ENCODE measurements at regions not wholly inside any gene's neighbourhood (a gene's known extent, or its start where the extent isn't known, plus 50 kb on each side); places are given as distances from the start of the nearest gene placed in this dataset.

GRCh38 chr4:185987961-185988627 is 80.9 kb upstream of the TLR3 start:
- peak; percentile 29 to 30 for DNase-seq (ENCODE audit: low read depth in 2 of 2)

- DNase-seq (ENCODE audit: low read depth in 2 of 2): no peak
Measured at GRCh38 chr4:185991770-185992169, 77.2 kb upstream of the TLR3 start.

DNA sequence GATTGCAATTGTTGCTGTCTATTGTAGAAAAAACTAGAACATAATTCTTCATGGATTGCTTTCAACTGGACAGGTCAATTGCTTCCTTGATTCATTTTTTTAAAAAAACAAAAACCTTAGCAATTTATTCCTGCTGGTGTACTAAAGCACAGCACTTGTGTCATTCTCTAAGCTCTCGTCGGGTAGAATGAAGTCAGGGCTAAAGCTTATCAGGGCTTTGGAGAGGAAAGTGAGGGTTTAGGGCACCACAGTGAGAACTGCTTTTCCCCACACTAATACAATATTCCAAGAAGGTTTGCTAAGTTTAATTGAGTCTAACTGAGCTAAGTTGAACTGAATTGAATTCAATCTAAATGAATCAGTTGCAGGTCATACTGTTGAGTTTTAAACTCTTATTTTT is 76.4 kb upstream of the TLR3 start:
- DNase-seq (ENCODE audit: low read depth in 2 of 2): no peak

DNA sequence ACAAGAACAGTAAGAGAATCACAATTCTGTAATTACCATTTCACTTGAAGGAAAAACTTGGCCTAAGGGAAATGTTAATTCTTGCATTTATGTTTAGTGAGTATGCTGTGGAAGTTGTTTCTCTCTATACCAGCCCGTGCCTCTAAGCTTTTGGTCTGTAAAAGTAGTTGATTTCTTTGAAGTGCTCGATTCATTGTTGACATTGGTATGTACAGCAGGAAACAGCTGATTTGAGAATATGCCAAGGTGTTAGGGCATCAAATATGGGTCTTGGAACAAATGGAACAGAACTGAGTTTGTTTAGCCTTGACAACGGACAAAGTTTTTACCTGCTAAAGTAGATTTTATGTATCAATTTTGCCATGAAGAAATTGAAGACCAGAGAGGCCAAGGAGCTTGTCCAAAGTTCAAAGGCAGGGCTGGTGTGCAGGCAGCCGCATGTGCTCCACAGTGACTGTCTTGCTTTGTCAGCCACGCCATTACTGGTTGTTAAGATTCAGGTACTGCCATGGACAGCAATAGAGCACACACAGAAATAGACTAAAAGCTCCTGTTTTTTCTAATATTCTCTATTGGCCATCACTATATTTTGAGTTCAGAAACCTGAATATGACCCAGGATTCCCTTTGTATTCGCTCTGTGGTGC is 75.5 kb upstream of the TLR3 start:
- DNase-seq (ENCODE audit: low read depth in 2 of 2): no peak

DNA sequence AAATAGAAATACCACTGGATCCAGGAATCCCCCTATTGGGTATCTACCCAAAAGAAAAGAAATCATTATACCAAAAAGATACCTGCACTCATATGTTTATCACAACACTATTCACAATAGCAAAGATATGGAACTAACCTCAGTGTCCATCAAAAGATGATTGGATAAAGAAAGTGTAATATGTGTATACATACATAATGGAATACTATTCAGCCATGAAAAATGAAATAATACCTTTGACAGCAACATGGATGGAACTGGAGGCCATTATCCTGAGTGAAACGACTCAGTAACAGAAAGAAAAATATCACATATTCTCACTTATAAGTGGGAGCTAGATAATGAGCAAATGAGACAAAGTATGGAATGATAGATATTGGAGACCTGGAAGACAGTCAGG is 74.2 kb upstream of the TLR3 start:
- no peak for DNase-seq (ENCODE audit: low read depth in 2 of 2)

- DNase-seq (ENCODE audit: low read depth in 2 of 2): no peak
Measured at GRCh38 chr4:185995665-185996064, 73.3 kb upstream of the TLR3 start.

DNA sequence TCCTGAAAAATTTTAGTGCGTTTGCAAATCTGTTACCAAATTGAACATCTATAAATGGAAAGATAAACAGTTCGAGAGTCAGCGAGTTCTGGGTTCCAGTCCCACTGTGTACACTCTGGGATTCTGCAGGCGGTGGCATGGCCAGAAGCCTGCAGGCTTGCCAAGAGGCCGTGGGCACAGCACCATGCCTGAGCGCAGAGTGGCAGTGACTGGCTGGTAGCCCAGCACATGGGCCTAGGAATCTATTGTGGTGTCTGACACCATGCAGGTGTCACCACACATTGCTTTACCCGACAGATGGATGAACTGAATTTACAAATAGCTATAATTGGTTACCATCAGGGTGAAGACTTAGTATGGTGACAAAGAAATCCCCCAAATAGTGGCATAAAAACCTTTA is 71.7 kb upstream of the TLR3 start:
- no peak for DNase-seq (ENCODE audit: low read depth in 2 of 2)

- no peak for DNase-seq (ENCODE audit: low read depth in 2 of 2)
Measured at GRCh38 chr4:185998791-185999190, 70.2 kb upstream of the TLR3 start.

DNA sequence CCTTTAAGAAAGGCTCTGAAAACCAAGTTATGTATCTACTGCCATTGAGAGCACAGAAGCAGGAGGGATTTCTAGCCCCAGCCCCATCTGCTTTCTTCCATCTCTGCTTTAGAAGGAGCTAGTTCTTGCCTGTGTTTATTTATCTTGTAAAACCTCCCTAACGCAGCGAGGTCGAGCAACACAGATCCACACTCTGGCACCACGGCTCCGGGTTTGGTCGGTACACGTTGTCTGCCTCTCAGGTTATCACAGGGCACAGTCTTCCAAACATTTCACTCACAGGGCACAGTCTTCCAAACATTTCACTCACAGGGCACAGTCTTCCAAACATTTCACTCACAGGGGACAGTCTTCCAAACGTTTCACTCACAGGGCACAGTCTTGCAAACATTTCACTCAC is 69.7 kb upstream of the TLR3 start:
- no peak for DNase-seq (ENCODE audit: low read depth in 2 of 2)

- no peak for DNase-seq (ENCODE audit: low read depth in 2 of 2)
Measured at GRCh38 chr4:186002853-186003252, 66.1 kb upstream of the TLR3 start.

GRCh38 chr4:186003746-186004145 is 65.2 kb upstream of the TLR3 start:
- no peak for DNase-seq (ENCODE audit: low read depth in 2 of 2)

DNA sequence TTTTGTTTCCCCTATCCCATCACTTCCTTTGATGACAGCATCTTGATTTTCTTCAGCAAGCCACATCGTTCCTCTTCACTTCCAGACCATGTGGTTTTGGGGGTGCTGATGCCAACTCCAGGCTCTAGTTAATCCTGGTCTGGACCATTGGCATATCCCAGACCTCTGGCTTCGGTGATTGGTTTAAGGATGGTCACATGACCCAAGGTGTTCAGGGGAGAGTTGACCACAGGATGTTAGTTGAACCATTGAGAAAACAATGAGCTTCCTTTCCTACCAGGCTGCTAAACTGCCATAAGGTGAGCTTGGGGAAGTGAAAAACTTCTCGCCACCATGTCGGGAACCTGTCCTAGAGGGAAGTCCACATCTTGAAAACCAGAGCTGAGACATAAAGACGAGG is 60.9 kb upstream of the TLR3 start:
- no peak for DNase-seq (ENCODE audit: low read depth in 2 of 2)

- DNase-seq (ENCODE audit: low read depth in 2 of 2): no peak
Measured at GRCh38 chr4:186009976-186010375, 59.0 kb upstream of the TLR3 start.

DNA sequence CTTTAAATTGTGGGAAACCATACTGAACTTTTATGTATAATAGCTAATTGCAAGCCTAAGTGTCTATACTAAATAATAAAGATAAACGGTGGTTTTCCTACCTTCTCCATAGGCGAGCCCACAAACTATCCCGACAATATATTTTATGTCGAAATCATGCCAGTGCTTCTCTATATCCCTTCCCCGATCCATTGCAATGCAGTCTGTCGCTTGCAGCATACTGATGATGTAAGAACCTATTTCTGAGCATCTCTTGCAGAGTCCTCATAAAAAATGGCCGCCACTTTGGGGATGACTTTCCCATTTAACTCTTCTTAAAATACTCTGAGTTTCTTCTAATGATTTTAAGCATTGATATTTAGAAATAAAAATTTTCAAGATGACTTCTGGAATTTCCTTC is 58.1 kb upstream of the TLR3 start:
- no peak for DNase-seq (ENCODE audit: low read depth in 2 of 2)

DNA sequence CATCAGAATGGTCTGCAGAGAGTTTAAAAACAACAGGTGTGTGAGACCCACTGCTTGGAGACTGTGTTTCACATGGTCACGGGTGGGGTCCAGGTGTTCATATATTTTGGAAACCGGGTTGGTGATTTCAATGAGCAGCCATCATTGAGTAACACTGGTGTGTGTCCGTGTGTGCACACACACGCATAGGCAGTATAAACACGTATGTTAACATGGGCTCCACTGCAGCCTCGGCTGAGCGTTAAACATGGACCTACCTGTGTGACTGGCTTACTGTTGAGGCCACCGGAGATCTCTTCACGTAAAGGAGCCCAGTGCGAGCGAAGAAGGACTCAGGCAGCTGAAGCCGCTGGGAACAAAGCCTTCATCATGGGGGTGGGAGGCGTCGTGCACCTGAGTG is 56.9 kb upstream of the TLR3 start:
- no peak for DNase-seq (ENCODE audit: low read depth in 2 of 2)

DNA sequence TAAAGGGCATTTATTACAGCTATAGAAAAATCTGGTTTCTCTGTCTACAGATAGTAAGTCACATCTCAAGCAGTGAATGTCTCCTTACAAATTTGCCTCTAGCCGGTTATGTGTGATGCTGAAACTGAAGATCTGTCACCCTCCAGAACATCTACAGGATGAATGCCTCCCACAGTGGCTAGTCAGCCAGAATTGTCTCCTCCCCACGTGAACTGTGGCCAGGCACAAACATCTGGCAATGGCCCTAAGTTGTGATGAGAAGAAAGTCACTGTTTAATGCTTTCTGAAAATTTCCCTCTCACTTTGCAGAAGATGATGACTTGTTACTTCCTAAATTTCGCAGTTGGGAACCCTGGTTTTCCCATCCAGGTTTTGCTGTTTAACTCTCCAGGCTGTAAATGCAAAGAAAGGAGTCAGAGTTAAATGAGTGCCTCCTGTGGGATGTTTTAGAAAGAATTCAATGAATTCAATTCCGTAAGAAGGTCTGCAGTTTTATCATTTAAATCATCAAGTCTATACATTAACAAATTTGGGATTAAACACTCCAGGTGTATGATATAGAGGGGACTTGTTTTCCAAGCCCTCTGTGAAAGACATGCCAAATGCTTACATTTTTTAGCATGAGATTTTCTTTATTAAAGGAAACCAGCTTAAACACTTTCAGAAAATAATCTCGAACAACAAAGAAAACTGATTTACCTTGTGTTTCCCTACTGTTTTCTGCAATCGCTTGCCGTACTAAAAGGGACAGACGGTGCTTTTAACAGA is 55.4 kb upstream of the TLR3 start:
- no peak for DNase-seq (ENCODE audit: low read depth in 2 of 2)

- DNase-seq (ENCODE audit: low read depth in 2 of 2): no peak
Measured at GRCh38 chr4:186015212-186015817, 53.6 kb upstream of the TLR3 start.

DNA sequence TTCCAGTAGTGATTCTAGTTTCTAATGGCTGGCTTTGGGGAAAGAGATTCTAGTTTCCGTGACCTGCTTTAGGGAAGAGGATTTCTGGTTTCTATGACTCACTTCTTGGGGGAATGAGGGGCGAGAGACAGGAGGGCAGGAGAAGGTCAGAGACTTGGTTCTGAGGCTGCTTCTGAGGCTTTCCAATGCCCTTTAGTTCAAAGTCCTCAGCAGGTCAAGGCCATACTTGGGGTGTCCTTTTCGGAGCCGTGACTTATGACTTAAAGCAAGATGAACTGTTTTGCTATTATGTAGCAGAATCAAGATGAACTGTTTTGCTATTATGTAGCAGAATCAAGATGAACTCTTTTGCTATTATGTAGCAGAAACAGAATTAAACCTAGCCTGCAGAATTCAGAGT is 52.2 kb upstream of the TLR3 start:
- no peak for DNase-seq (ENCODE audit: low read depth in 2 of 2)

- no peak for DNase-seq (ENCODE audit: low read depth in 2 of 2)
Measured at GRCh38 chr4:186017801-186018200, 51.2 kb upstream of the TLR3 start.

DNA sequence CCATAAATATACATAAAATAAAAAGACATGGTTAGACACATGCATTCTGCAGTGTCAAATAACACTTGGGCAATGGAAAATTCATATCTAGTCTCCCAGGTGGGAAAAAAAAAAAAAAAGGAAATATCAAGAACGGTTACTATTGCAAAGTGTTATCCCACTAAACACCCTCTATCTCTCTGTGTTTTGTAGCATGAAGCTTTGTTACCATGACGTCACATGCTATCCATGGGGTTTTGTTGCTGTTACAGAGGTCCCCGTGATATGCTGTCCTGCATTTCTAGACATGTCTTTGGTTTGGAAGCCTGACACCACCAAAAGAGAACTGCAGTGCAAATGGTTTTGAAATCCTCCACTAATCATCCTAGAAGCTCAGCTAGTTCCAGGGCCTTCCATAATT is 50.7 kb upstream of the TLR3 start:
- no peak for DNase-seq (ENCODE audit: low read depth in 2 of 2)

DNA sequence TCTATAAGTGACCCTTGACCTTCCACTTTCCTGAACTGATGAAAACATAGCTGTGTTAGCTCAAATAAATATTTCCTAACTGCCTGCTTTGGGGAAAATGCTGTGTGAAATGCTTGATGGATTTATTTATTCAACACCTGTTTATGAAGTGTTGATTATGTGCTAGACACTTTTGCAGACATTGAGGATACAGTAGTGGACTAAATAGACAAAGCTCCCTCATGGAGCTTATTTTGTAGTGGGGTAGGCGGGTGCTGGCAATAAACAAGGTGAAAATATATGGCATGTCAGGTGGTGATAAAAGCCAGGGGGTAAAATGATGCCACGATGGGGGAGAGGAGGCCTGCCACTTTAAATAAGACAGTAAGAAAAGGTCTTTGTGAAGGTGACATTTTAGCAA is 50.2 kb upstream of the TLR3 start:
- DNase-seq (ENCODE audit: low read depth in 2 of 2): no peak
